Endodermal cell (in vitro differentiated cells): ENCODE measurements at regions not wholly inside any gene's neighbourhood (a gene's known extent, or its start where the extent isn't known, plus 50 kb on each side); places are given as distances from the start of the nearest gene placed in this dataset.

Experiments used
- DNase-seq: peaks from one replicate; pipeline ENCODE4 v3.0.0-alpha.2; 2017
- H3K27ac ChIP-seq: 2 replicates; pipeline ENCODE4 v1.5.1; 2013; ENCODE audit warnings: mild to moderate bottlenecking, low read depth, low read length, moderate library complexity
- H3K27me3 ChIP-seq: 2 replicates; pipeline ENCODE4 v1.6.1; 2013; ENCODE audit warnings: mild to moderate bottlenecking, low read length, moderate library complexity; ENCODE audit not compliant: insufficient read depth, control insufficient read depth, poor library complexity, severe bottlenecking
- H3K36me3 ChIP-seq: 2 replicates; pipeline ENCODE4 v1.7.0; 2013; ENCODE audit warnings: mild to moderate bottlenecking, low read length, moderate library complexity; ENCODE audit not compliant: control insufficient read depth, insufficient read depth
- H3K4me1 ChIP-seq: one replicate; pipeline ENCODE4 v1.7.0; 2013; ENCODE audit warnings: low read length; ENCODE audit not compliant: control insufficient read depth, insufficient read depth
- H3K4me3 ChIP-seq: 2 replicates; pipeline ENCODE4 v1.5.1; 2013; ENCODE audit warnings: mild to moderate bottlenecking, low read length, moderate library complexity
- H3K9ac ChIP-seq: 2 replicates; pipeline ENCODE4 v1.6.1; 2013; ENCODE audit warnings: mild to moderate bottlenecking, low read length, moderate library complexity; ENCODE audit not compliant: poor library complexity, severe bottlenecking; ENCODE audit errors: extremely low read depth
- H3K9me3 ChIP-seq: 2 replicates; pipeline ENCODE4 v1.6.1; 2013; ENCODE audit warnings: mild to moderate bottlenecking, low read length, moderate library complexity; ENCODE audit not compliant: control insufficient read depth
- H3K27ac Mint-ChIP-seq: 2 replicates; pipeline ENCODE4 v1.8.0; 2020; ENCODE audit warnings: mixed read lengths
- H3K27me3 Mint-ChIP-seq: 2 replicates; pipeline ENCODE4 v1.8.0; 2021; ENCODE audit warnings: mild to moderate bottlenecking, mixed read lengths; ENCODE audit not compliant: insufficient read depth
- H3K36me3 Mint-ChIP-seq: 2 replicates; pipeline ENCODE4 v1.8.0; 2020; ENCODE audit warnings: low read depth, mixed read lengths
- H3K4me1 Mint-ChIP-seq: 2 replicates; pipeline ENCODE4 v1.8.0; 2020; ENCODE audit warnings: mixed read lengths
- H3K4me3 Mint-ChIP-seq: 2 replicates; pipeline ENCODE4 v1.8.0; 2020; ENCODE audit warnings: mild to moderate bottlenecking, moderate library complexity, mixed read lengths
- H3K9me3 Mint-ChIP-seq: 2 replicates; pipeline ENCODE4 v1.8.0; 2020; ENCODE audit warnings: mild to moderate bottlenecking, mixed read lengths
- CTCF ChIP-seq: fragments of 200-600 bp; sonication (generic); conservative IDR thresholded peaks from 2 replicates; pipeline ENCODE4 v1.5.0; 2021; ENCODE audit warnings: antibody characterized with exemption, mild to moderate bottlenecking
- WGBS, 2 experiments: methylation state at CpG; one replicate each; pipeline versions ENCODE4 v1.1.5 to v1.1.7; 2013; ENCODE audit warnings: missing lambda C conversion rate in 2 of 2, mixed read lengths in 1 of 2; ENCODE audit not compliant: insufficient coverage in 1 of 2, insufficient read length in 1 of 2; 5-methylcytosine and 5-hydroxymethylcytosine counted together

- H3K27me3 ChIP-seq, result no peaks in the 10 kb centered on the region
- Mint-ChIP-seq H3K27me3 (no peaks in the 10 kb centered on the region), H3K4me3 (no peak overlapping the region), H3K9me3 (no peaks in the 10 kb centered on the region), H3K36me3 (no peaks in the 10 kb centered on the region), H3K4me1 (no peaks in the 10 kb centered on the region), H3K27ac (no peak overlapping the region)
- no peaks in the 10 kb centered on the region for H3K9me3 ChIP-seq
- TF ChIP-seq CTCF, result no peak
- no peak overlapping the region for H3K9ac ChIP-seq
- no peaks in the 10 kb centered on the region for H3K4me1 ChIP-seq
- no peaks in the 10 kb centered on the region for H3K36me3 ChIP-seq
- no peak for DNase-seq
- WGBS, 2 experiments, result 93 to 100% methylated on average over 1 of the region's 1 CpG
- H3K27ac ChIP-seq, result no peak overlapping the region
- H3K4me3 ChIP-seq, result no peak overlapping the region
Observed at GRCh38 chr9:108211411-108211955, 644.3 kb downstream of the ACTL7B start.

DNA sequence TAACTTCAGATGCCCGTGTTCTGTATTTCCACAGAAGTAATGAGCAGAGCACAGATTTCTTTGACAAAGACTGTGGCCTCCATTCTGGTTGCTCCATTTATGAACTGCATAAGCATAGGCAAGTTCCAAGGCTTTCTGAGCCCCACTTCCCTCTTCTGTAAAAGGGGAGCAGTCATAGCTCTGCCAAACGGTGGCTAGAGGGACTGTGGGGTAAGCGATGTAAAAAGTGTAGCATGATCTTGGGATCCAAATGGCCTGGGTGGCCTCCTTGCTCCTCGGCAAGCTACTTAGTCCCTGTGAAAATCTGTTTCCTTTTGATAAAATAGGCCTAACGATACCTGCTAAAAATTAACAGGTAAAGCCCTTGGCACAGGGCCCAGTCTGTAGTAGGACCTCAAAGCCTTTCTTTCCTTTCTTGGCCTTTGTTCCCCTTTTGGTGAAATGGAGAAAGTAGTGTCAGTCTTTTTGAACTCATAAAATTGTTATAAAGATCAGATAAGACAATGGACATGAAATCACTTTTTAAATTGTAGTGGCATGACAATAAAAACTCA is 646.6 kb downstream of the ACTL7B start:
- peaks cover 1% of the 10 kb centered on the region for H3K4me1 Mint-ChIP-seq
- no peak for DNase-seq
- Histone ChIP-seq H3K27ac (no peak overlapping the region), H3K27me3 (no peaks in the 10 kb centered on the region), H3K4me1 (no peaks in the 10 kb centered on the region), H3K9ac (no peak overlapping the region), H3K9me3 (no peaks in the 10 kb centered on the region), H3K36me3 (no peaks in the 10 kb centered on the region), H3K4me3 (no peak overlapping the region)
- no peak for TF ChIP-seq CTCF
- WGBS, 2 experiments, result 93 to 95% methylated on average over 1 to 5 of the region's 5 CpGs
- H3K27ac Mint-ChIP-seq, result no peak overlapping the region
- H3K36me3 Mint-ChIP-seq, result no peaks in the 10 kb centered on the region
- H3K27me3 Mint-ChIP-seq, result no peaks in the 10 kb centered on the region
- H3K4me3 Mint-ChIP-seq, result no peak overlapping the region
- H3K9me3 Mint-ChIP-seq, result no peaks in the 10 kb centered on the region

GRCh38 chr9:108207561-108208165 is 648.1 kb downstream of the ACTL7B start:
- H3K4me1 Mint-ChIP-seq, result peaks cover 1% of the 10 kb centered on the region
- 96 to 97% methylated on average over 5 to 7 of the region's 7 CpGs for WGBS, 2 experiments
- no peaks in the 10 kb centered on the region for H3K36me3 ChIP-seq
- H3K4me1 ChIP-seq, result no peaks in the 10 kb centered on the region
- no peaks in the 10 kb centered on the region for H3K27me3 ChIP-seq
- no peak overlapping the region for H3K27ac Mint-ChIP-seq
- no peak overlapping the region for H3K9ac ChIP-seq
- DNase-seq, result no peak
- no peak overlapping the region for H3K27ac ChIP-seq
- H3K9me3 ChIP-seq, result no peaks in the 10 kb centered on the region
- no peaks in the 10 kb centered on the region for H3K36me3 Mint-ChIP-seq
- H3K9me3 Mint-ChIP-seq, result peaks cover 5% of the 10 kb centered on the region
- no peak overlapping the region for H3K4me3 Mint-ChIP-seq
- no peak overlapping the region for H3K4me3 ChIP-seq
- no peaks in the 10 kb centered on the region for H3K27me3 Mint-ChIP-seq
- TF ChIP-seq CTCF, result no peak
